GM19438 (cell line): ENCODE measurements at regions not wholly inside any gene's neighbourhood (a gene's known extent, or its start where the extent isn't known, plus 50 kb on each side); places are given as distances from the start of the nearest gene placed in this dataset.
A peak's percentile ranks its signal among the peaks of the same experiment; 100 is the strongest.
"Not testable (repeated sequence)": the region's sequence is repeated elsewhere in the genome, so short reads cannot be mapped to it uniquely, and the experiment has no call there.

ENCODE experiments used
- ATAC-seq: cut with Tn5 transposase; IDR thresholded peaks from one replicate; pipeline ENCODE4 v1.9.1; 2021; ENCODE audit warnings: low read depth; ENCODE audit not compliant: unreplicated experiment

DNA sequence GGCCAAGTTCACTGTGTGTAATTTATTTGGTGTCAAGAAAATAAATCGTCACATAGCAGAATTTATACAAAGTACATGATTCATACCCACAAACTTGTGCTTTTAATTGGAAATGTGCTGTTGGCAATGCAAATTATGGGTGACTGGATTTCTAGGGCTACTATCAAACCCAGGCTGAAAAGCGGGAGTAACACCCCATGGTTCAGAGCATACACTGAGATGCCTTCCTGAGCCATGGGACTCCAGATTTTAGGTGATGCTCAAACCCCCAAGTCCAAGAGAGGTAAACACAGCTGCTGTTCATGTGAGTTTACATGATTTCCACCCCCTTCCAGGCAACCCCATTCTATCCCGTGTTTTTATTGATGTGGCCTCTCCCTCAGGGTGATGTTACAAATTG lies 565.9 kb upstream of the ID2 start:
- ATAC-seq, result no peak

DNA sequence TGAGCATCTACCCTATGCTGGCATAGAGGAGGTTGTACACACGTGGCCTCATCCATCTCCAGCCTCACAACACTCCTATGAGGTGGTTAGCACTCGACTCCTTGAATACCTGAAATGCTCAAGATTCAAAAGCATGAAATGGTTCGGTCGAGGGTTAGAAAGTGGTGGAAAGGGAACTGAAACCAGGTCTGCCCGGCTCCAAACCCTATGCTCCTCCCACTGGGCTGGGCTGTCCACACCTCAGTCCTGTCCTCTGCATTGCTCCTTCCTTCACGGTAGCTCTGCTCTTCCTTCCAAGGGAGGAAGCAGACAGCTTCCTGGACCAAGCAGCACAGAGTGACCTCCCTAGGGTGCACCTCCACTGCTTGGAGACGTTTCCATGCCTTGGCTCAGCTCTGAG lies 565.2 kb upstream of the ID2 start:
- peak; percentile 98 for ATAC-seq

DNA sequence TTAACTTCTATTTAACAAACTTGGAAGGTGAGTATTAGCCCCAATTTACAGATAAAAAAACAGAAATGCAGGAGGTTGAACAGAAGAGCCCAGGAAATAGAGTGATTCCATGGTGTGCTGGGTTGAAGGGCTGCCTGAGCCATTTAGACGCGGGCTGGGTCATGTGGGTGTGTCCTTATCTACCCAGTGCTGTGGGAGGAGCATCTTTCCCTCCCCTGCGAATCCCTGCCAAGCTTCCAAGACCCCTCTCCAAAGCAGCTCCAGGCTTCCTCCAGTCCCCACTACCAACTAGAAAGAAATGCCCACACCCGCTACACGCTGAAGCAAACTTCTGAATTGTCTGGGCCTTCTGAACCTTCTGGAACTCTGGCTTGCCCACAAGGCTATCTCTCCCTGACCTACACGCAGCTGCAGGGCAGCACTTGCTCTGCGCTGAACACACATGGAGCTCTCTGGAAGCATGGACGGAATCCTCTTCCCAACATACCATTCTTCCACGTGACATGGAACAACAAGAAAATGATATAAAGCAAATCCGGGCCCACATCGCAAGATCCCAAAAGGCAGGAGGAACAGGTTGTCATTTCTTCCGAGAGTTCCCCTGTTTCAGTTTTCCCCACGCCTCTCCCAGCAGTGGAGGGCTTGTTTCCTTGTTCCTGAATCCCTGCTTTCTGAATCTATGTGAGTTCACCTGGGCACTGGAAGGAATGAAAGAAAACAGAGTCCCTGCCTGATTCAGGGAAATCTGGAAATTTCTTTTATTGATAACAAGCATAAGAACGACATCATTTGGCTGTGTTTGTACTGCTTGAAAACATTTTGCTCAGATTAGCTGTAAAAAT lies 562.7 kb upstream of the ID2 start:
- no peak for ATAC-seq

DNA sequence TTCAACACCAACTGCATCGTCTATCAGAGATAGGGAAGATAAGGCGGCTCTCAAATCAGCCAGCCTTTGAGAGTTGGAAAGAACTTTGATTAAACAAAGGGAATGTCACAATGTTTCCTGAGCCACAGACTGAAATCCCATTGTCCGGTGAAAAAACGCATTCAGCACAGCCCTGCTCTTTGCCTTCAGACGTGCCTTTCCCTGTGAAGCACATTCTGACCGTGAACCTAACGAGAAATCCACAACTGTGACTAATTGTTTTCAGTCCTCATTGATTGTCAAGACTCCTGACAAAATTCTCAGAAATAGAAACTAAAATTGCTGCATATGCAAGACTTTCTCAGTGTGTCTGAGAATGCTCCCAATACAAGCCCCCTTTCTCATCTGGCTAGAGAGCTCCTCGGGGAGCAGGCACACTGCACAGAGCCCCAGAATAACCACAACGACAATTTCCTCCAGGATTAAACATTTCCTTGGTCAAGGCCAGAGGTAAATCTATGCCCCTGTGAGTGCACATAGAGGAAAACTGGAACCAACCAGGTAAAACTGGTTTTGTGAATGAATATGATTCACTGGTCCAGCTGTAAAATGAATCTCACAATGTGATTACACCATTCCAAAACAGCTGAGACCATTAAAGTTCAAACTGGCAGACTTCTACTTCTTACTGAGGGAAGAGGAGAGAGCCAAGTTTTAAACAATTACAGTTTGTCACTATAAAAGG lies 561.9 kb upstream of the ID2 start:
- no peak for ATAC-seq

DNA sequence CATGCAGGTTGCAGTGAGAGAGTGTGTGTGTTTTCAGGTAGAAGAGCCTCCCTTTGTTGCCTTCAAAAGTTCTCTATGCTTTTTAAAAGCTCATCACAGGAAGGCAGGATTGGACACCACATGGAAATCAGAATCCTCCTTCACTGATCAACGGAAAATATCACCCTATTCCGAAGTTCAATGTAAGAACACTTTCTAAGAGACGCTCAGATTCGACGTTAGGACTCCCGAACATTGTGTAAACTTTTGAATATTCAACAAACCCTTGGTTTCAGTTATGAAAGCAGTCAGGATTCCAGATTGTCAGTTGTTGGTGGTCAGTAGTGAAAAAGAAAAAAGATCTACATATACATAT lies 561.4 kb upstream of the ID2 start:
- ATAC-seq, result no peak

DNA sequence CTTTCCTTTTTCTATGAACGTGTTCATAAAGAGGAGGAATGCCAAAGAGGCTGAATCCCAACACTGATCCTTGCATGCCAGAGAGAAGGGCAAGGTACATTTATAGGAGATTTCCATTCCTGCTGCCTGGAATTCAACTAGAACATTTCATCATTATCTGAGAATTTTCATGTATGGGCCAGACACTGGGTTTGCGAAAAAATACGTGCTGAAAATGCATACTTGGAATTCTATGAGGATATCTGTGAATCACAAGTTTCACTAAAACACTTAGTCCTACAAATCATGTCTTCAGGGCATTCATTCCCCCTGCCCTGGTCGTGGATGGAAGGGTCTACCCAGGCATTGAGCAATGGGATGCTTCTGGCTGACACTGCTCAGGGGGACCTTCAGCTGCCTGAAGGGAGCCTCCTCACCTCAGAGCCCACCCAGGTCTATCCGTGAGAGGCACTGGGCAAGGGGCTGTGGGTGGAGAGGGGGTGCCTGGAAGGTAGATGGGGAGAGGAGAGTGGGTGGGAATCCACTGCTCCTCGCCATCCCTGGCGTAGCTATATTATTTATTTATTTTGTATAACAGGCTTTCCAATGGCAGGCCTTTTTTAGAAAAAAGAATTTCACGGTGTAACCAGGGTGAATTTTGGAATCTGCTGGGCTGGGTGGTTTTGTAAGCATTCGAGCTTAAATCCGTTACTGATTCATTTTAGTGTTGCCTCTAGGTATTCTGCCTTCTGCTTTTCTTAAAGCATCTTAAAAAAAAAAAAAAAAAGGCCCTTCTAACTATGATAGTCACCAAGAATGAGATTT lies 560.6 kb upstream of the ID2 start:
- ATAC-seq, result no peak

DNA sequence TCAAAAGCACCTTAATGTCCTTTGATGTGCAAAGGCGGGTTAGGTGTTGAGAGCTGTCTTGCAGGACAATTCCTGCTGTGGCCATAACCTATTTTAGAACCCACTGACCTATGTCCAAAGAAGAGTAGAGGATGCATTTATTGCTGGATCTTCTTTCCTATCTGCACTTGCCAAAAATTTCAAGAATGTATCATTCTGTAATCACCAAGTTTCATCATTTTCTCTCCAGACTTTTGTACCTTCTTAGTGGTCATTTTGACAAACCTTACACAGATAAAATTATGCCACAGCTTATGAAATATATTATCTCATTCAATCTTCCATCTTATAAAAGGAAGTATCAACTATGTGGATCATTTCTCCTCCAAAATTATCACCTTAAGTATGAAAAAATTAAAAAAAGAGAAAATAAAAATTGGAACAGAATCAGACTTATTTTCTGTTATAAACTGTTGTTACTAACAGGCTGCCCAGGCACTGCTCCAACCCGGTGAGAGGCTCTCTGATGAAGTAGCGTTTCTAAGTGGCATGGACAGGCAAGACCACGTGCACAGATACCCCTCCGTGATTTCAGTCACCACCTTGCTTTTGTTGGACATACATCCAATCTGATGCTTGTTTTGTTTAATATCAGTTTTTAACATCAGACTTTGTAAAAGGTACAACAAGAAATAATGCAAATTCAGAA lies 559.9 kb upstream of the ID2 start:
- no peak for ATAC-seq

DNA sequence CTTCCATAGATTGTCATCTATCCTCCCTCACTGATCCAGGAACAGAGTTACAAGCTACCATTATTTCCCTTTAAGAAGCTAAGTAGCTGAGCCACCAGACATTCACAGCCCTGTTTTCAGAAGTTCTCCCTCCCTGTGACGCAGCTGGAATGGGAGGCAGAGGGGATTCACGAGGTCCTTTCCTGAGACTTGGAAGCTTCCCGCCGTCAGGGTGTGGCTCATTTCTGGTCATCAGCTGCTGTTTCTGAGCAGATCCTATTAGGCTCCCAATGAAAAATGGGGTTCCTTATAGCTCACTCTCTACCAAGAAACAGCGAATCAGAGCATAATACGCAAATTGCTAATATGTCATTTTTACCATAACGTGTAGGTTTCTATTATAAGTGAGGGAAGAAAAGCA lies 559.3 kb upstream of the ID2 start:
- ATAC-seq, result no peak

DNA sequence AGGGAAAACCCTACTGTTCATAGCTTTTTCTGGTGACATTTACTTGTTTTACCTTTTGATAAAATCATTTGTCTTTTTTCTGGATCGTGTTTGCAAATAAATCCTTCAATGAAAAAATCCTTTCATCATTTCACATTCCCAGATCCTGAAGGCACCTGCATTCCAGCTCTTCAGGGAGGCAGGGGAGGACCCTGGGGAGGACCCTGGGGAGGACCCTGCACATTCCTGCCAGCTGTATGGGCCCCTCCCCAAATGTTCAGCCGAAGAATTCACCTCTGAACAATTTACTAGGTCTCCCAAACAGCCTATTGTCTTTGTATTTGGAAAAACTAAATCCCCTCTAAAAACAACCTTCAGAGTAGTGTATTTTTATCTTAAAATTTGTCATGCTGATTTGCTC lies 558.4 kb upstream of the ID2 start:
- ATAC-seq, result no peak

DNA sequence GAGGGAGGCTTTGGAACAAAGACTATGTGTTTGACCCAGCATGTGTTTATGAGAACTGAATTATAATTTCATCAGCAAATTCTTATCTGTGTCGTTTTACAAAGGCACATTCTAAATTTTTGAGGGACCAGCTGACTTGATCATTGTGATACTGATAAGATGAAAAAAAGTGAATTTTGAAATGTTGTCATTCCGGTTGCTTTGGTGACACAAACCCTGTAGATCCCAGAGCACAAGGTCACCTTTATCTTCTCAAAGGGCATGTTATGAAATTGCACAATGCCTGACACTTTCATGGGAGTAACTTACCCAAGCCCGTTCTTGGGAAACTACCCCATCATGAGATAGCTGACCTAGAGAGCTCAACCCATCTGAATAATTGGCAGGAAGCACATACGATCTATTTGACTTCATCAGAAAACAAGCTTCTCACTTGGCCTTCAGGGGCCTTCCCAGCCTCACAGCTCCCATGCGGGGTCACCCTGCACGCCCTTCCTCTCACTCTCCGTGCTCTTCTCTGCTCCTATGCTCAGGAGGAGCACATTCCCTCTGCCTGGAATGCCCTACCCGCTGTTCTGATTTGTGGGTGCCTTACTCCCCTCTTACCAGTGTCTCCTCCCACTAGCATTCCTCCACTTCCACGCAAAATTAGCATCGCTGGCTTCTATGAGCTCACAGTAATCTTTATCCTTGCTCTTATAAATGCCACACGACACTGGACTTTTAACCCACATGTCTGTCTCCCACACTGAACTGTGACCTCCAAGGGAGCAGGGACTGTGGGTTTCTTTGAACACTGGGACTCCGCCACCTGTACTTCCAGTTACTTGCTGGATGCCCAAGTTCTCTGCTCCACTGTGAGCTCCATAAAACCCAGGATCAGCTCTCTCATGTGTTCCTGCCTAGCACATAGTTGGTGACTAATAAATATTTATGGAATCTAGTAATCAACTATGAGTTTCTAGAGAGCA lies 555.8 kb upstream of the ID2 start:
- ATAC-seq, result no peak

DNA sequence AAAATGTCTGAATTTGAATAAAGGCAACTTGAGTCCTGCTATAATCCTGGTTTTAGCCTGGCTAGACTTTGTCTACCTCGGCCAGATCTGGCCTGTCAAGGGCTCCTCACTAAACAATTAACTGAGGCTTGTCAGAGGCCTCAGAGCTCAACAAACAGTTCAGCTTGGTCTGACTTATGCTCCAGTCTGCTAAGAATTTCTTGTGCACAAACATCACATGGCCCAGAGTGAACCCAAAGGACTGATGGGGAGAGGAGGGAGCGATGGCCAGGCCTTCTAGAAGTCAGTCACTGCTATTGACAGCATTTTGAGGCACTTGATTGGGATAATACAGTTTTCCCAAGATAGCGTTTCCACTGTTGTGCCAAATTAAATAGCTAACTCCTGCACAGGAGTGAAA lies 555.1 kb upstream of the ID2 start:
- no peak for ATAC-seq

DNA sequence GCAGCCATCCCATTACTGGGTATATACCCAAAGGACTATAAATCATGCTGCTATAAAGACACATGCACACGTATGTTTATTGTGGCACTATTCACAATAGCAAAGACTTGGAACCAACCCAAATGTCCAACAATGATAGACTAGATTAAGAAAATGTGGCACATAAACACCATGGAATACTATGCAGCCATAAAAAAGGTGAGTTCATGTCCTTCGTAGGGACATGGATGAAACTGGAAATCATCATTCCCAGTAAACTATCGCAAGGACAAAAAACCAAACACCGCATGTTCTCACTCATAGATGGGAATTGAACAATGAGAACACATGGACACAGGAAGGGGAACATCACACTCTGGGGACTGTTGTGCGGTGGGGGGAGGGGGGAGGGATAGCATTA lies 550.4 kb upstream of the ID2 start:
- ATAC-seq, result not testable (repeated sequence)

DNA sequence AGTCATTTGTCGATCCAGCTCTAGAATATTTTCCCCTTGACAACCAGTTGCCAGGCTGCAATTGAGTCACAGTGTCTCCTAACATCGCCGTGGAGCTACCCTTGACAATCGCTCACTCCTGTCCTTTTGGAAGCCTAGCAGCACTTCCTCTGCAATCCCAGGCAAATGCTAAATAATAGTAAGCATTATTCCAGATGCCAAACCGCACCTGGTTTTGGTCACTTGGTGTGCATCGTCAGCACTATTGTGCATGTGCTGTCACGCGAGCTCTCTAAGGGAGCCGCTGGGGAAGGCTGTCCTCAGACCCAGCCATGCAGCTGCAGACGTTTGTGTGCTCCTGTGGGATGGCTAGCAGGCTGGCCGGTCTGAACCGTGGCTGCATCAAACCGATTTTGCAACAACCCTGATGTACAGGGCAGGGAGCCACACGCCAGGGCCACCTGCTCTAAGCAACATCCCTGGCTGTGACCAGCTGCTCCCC lies 549.5 kb upstream of the ID2 start:
- ATAC-seq, result no peak

DNA sequence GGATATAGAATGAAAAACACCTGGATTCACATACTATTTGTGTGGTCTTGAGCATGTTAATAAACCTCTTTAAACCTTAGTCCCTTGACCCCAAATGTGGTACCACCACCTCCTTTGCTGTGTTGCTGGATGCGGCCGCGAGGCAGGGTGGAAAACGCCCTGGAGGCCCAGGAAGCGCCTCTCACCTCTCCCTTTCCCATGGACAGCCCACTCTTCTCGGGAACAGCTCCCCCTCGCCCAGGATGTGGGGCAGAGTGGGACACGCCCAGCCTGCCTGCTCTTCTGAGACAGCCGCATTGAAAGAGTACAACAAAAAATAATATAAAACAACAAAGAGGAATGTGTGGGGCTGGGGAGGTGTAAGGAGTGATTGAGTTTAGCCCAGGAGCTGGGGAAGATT lies 549.0 kb upstream of the ID2 start:
- no peak for ATAC-seq

DNA sequence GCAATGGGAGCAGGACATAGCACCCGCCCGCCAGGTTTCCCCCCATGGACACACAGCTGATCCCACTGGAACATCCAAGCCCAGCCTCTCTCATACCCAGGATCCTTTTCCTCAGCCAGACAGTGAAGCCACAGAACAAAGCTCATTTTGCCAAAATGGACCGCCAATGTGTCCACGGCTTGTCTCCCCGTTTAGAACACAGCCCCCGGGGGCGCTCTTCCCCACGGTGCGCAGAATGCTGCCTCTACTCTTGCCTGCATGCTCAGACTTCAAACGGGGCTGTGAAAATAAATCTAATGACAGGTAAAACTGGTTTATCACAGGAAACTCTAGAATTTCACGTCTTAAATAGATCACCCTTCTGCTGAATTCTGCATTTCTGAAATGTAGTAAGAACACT lies 548.5 kb upstream of the ID2 start:
- no peak for ATAC-seq

DNA sequence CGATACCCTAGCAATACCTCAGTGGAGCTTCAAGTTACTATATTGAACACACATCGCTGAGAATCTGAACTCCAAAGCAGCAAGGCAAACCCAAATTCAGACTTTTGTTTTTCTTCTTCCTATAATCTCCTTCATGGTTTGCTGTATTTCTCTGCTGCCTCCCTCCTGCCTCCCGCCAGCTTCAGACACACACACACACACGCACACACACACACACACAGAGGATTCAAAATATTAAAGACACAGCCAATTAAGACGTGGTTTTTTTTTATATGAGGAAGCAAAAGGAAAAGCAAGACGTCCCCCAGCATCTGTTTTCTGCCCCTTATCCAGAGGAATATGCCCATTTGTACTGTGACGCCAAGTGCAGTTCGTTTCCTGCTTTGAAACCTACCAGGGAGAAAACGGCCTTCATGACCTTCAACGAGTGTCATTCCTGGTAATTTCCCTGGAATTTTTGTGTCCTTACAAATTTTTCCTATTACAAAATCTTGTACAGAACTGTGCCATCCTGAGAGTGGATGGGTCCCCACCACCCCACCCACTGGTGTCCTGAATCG lies 547.9 kb upstream of the ID2 start:
- no peak for ATAC-seq

DNA sequence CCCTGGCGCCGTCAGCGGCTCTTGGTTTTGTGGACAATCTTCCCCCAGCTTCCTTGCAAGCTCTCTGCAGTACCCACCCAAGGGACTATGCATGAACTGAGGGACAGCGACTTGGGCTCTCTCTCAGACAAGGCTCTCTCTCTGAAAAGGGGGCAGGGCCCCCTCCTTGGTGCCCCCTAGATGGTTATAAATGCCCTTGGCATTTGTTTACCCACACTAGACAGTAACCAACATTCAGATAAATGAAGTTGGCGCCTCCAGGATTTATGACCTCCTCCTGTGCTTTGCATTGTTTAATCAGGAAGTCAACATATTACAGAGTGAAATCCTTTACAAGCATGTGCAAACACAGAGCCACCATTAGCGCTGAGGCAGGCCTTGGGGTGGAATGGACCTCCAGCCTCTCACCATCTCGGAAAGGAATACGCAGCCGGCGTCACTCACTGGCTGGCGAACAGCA lies 547.4 kb upstream of the ID2 start:
- ATAC-seq, result no peak

DNA sequence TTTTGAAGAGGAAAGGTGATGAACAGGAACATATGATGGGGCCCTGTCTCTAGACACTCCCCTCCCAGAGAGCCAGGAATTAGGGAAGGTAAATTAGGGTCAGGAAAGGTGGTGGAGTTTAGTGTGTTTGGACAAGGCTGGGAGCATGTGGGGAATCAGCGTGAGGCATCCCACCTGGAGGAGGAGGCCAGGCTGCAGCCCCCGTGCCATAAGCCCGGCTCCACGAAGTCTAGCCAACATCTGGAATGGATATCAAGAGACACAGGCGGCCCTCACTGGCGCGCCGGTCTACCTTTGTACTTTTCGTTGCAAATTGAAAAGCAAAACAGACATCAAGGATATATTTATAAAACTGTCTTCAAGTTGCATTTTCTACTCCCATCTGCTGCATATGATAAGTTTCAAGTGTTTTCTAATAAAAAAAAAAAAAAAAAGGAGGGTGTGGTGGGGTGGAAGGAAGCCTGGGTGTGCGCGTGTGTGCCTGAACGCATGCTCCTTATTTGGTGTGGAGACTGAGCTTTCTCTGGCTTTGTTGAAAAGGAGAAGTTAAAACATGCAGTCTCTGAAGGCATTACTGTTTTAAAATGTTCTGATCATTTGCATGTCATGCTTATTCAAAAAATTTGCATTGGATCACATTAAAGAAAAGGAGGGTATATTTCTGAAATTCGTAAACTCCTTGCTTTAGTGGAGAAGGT lies 546.7 kb upstream of the ID2 start:
- ATAC-seq, result no peak

DNA sequence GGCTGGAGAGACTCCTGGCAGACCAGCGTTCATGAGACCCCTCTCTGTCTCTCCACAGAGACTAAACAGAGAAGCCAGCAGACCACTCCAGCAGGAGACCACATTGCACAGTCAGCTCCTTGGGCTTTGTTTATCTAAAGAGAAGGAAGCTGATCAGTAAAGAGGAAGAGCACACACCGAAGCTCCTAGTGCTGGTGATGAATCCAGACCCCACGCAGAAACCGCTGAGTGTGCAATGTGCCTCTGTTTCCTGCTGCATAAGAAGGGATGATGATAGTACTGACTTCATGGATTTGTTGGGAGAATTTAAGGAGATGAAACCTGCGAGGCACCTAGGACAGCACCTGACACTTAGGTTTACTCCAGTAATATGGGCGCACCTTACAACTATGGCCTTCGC lies 544.1 kb upstream of the ID2 start:
- no peak for ATAC-seq
